HepG2 (cell line): ENCODE measurements at regions not wholly inside any gene's neighbourhood (a gene's known extent, or its start where the extent isn't known, plus 50 kb on each side); places are given as distances from the start of the nearest gene placed in this dataset.

ENCODE experiments used
- FOSL1 ChIP-seq: sonication (generic); formaldehyde crosslinking; IDR thresholded peaks from 2 replicates; pipeline ENCODE4 v1.9.0; 2021; ENCODE audit warnings: missing genetic modification reagents, borderline replicate concordance
- MAFK ChIP-seq, 2 experiments: IDR thresholded peaks in 1 of 2; conservative IDR thresholded peaks in 1 of 2; 2 replicates each; pipeline ENCODE4 v1.6.1; 2011; ENCODE audit warnings: improper control_type of control experiment in 2 of 2, low read length in 2 of 2

DNA sequence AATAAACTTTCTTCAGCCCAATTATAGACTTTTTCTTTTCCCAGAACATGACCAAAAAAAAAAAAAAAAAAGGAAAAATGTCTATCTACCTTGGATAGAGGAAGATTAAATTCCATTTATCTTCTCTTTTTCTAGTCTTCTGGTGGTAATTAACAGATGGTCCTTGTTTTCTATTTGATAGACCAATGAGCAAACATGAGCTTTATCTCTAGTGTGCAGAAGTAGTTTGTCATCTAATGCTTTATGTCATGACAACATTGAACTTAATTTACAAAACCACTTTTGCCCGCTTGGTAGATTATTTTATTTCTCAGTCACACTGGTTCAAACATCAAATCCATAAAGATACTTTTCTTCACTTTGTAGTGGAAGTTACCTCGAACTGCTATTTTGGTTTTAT, 69.5 kb upstream of the ELL2 start:
- TF ChIP-seq FOSL1 (CRISPR knock-in tag) (no peak), MAFK (conservative IDR thresholded peaks at IDR 0.05 in 1 of 2, IDR thresholded peaks at IDR 0.05 in 1 of 2; ENCODE audit: low read length in 2 of 2) (no peak)
